ENCODE measurements at regions not wholly inside any gene's neighbourhood (a gene's known extent, or its start where the extent isn't known, plus 50 kb on each side); places are given as distances from the start of the nearest gene placed in this dataset.
"Not testable (repeated sequence)": the region's sequence is repeated elsewhere in the genome, so short reads cannot be mapped to it uniquely, and the experiment has no call there.

DNA sequence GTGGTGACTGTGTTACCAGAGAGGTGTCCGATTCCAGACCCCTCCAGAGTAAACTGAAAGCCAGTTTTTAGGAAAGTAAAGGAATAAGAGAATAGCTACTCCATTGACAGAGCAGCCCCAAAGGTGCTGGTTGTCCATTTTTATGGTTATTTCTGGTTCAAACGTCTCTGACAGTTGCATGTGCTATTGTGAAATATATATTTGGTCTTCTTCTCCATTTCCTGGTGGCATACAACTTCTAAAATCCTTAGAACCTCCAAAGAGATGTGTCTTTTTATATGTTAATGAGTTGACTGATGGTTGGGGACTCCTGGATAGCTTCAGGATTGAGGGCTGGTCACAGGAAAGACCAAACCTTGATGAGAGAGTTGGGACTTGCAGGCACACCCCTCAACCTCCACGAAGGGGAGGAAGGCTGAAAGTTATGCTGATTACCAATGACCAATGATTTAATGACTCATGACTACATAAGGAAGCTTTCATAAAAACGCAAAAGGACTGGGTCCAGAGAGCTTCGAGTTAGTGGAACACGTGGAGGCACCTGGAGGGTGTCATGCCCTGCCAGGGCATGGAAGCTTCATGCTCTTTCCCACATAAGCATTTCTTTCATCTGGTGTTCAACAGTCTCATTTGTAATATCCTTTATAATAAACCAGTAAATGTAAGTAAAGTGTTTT lies 100.7 kb downstream of the SLC16A1 start:
- DNase-seq, result no peak

DNA sequence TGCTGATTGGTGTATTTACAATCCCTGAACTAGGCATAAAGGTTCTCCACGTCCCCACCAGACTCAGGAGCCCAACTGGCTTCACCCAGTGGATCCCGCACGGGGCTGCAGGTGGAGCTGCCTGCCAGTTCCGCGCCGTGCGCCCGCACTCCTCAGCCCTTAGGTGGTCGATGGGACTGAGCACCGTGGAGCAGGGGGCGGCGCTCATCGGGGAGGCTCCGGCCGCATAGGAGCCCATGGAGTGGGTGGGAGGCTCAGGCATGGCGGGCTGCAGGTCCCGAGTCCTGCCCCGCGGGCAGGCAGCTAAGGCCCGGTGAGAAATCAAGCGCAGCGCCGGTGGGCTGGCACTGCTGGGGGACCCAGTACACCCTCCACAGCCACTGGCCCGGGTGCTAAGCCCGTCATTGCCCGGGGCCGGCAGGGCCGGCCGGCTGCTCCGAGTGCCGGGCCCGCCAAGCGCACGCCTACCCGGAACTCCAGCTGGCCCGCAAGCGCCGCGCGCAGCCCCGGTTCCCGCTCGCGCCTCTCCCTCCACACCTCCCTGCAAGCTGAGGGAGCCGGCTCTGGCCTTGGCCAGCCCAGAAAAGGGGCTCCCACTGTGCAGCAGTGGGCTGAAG lies 101.5 kb downstream of the SLC16A1 start:
- DNase-seq, result not testable (repeated sequence)

DNA sequence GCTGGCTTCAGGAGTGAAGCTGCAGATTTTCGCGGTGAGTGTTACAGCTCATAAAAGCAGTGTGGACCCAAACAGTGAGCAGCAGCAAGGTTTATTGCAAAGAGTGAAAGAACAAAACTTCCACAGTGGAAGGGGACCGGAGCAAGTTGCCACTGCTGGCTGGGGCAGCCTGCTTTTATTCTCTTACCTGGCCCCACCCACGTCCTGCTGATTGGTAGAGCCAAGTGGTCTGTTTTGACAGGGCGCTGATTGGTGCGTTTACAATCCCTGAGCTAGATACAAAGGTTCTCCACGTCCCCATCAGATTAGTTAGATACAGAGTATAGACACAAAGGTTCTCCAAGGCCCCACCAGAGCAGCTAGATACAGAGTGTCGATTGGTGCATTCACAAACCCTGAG lies 102.1 kb downstream of the SLC16A1 start:
- DNase-seq, result not testable (repeated sequence)

DNA sequence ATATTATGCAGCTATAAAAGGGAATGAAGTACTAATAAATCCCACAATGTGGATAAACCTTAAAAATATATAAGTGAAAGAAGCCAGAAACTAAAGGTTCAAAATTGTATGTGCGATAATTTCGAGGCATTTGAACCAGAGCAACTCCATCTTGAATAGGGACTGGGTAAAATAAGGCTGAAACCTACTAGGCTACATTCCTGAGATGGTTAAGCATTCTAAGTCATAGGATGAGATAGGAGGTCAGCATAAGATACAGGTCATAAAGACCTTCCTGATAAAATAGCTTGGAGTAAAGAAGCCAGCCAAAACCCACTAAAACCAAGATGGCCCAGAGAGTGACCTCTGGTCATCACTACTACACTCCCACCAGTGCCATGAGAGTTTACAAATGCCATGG lies 103.1 kb downstream of the SLC16A1 start:
- DNase-seq, result no peak

DNA sequence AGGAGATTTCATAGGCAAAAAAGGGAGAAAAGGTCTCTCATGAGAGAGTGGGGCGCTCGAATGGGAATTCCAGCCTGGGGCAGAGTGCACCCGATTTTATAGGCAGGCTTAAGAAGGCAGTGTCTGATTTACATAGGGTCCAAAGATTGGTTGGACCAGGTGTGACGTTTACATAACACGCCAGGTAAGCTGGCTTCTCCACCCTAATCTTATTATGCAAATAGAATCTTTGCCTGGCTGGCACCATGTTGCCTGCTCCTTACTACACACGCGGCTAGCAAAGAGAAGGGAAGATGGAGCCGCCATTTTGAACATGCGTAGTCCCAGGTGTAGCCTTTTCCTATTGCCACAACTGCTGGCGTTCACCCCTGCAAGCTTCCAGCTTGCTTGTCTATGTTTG lies 103.7 kb downstream of the SLC16A1 start:
- no peak for DNase-seq

DNA sequence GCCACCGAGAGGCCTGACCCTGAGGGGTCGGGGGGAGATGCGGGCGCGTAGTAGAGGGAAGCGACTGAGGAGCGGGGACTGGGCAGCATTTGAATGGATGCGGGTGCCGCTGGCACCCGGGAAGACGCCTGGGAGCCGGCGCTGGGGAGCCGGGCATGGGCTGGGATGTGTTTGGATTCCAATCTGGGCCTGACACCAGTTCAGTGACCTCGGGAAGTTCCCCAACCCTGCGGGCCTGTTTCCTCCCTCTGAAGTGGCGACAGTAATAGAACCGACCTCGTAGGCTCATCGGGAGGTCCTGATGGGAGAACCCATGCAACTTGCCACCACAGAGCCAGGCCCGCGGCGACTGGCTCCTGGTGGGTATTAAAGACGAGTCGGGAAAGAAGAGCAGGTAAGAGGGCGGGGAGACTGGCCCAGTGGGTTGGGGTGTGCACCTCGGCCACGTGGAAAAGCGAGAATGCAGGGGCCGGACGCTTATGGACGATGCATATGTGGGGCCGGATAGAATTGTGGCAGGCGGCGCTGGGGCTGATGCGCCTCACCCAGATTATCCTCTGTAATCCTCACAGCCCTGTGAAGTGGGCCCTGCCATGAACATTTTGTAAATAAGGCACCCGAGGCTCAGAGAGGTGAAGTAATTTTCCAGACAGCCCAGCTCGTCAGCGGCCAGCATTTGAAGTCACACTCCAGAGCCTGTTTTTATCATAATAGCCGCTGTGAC lies 105.8 kb downstream of the SLC16A1 start:
- DNase-seq, result no peak

DNA sequence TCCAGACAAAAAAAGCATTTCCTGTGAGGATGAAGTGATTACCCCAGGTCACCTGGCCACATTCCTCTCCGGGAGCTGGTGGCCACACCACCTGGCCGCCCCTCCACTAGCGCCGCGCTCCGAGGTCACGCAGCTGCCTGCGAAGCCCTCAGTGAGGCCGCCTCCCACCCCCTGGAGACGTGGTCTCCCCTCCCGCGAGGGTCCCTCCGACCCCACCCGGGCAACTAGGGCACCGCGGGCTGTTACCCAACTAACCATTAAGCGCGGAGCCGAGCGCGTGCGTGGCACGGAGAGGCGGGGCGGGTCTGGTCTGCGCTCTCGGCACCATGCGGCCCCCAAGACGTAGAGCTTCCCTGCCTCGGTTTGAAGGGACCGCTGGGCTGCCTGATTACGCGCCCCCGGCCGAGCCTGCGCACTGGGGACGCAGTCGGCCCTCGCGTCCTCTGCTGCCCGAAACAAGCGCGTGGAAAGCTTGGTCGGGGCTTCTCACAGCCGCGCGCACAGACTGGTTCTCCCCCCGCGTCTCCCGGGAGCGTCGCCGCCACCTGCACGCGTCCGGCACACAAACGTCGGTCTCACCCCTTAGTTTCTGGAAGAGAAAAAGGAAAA lies 106.5 kb downstream of the SLC16A1 start:
- no peak for DNase-seq

DNA sequence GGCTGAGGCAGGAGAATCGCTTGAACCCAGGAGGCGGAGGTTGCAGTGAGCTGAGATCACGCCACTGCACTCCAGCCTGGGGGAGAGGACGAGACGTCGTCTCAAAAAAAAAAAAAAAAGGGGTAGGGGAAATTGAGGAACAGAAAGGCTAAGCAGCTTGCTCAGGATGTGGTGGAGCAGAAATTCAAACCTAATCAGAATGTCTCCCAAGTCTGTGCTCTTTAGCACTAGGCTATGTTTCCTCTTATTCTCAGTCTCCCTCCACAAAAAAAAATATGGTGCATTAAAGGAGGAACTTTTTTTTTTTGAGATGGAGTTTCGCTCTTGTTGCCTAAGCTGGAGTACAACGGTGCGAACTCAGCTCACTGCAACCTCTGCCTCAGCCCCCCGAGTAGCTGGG lies 114.2 kb downstream of the SLC16A1 start:
- DNase-seq, result no peak

DNA sequence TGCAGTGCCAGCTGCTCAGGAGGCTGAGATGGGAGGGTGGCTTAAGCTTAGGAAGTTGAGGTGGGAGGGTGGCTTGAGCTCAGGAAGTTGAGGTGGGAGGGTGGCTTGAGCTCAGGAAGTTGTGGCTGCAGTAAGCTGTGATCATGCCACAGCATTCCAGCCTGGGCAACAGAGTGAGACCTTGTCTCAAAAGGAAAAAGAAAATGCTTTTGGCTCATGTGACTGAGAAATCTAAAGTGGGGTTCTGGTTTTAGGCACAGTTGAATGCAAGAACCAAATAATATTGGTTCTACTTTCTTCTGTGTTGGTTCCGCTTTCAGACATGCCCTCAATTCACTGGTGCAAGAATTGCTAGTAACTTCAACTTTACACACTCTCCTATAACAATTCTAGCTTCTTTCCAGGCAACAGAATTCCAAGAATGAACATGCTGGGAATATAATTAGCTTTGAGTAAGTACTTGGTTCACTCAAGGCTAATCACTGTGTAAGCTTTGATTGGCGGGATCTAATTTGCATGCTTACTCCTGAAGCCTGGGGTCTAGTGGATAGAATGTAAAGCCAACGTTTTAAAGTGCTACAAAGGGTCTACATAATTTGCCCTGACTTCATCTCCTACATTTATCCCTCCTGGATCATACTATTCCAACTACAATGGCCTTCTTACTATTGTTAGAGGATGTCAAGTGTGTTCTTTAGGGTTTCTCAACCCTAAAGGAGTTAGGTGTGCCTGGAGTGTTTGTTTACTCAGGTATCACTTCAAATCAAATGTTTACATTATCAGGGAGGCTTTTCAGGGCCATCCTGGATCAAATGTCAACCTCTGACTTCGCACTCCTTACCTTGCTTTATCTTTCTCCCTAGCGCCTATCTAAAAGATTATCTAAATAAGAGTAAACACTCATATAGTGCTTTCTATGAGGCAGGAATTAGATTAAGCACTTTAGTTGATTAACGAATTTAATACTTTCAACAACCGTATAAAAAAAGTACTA lies 115.1 kb downstream of the SLC16A1 start:
- DNase-seq, result no peak

DNA sequence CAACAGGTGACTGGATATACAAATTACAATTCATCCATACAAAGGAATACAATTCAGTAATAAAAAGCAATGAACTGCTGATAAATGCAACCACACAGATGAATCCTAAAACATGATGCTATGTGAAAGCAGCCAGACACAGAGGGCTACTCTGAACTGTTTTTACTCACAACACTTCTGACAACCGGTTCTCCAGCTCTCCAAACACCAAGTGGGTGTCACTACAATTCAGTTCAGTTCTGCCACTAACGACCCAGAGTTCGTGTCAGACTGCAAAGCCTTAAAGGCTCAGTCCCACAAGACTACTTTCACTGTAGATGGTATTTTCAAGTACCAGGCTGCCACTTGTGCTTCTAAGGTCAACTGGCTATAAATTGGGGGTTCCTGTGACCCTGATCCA lies 119.4 kb downstream of the SLC16A1 start:
- no peak for DNase-seq

DNA sequence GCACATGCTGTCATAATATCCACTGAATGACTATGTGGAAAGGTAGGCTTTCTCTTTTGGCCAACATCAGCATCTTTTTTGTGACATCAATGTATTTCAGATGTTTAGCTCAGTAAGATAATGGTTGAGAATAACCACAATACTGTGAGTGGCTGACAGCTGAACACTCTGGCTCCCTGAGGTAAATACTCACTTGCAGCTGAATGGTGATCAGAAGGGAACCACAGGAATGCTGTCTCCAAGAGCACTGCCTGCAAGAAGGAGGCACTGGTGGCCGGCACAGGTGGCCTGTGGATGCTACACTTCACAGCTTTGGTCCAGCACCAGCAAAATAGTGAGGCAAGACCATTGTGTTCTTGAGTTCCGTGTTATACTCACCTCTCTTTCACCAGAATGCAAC lies 118.7 kb upstream of the PPM1J start:
- DNase-seq, result no peak

DNA sequence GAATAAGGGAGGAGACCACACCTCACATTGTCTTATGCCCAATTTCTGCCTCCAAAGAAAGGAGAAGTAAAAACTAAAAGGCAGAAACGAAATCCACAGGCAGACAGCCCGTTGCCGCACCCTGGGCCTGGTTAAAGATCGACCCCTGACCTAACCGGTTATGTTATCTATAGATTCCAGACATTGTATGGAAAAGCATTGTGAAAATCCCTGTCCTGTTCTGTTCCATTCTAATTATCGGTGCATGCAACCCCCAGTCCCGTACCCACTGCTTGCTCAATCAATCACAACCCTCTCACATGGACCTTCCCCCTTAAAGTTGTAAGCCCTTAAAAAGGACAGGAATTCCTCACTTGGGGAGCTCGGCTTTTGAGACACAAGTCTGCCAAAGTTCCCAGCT lies 117.1 kb upstream of the PPM1J start:
- not testable (repeated sequence) for DNase-seq

DNA sequence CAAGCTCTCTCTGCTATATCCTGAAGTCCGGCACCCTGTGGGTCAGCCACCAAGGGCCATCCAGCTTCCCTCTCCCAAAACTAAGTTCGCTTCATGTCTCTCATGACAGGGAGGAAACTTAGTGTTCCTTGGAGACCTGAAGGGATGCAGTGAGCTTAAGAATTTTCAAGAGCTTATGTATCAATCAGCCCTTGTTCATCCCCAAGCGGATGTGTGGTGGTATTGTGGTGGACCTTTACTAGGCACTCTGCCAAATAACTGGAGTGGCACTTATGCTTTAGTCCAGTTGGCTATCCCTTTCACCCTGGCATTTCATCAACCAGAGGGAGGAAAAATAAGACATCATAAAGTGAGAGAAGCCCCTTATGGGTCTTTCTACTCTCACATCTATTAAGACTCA lies 114.6 kb upstream of the PPM1J start:
- not testable (repeated sequence) for DNase-seq

DNA sequence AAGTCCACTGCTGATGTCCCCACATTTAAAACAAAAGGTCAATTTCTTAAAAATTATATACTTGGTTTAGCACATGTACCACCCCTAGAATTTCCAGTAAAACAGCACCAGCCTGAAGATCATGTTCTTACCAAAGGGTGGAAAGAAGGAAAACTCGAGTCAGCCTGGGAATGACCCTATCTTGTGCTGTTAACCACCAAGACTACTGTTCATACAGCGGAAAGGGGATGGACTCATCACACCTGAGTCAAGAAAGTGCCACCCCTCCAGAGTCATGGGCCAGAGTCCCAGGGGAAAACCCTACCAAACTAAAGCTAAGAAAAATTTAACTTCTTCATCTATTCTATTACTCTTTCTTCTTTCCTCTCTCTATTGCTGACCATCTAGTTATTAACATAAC lies 113.6 kb upstream of the PPM1J start:
- no peak for DNase-seq

DNA sequence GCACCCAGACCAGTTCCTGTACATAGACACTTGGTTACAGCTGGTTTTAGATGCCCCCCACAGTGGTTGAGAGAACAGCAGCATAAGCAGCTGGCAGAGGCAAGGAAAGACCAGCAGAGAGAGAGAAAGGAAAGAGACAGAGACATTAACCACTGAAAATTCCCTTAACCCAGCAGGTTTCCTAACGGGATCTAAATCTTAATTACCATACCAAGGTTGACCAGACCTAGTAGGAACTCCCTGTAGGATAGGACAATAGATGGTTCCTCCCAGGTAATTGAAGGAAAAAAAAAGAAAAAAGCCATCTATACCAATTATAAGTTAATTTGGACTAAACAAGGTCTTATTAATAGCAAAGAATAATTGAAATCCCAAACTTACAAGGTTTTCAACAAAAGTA lies 112.3 kb upstream of the PPM1J start:
- not testable (repeated sequence) for DNase-seq

DNA sequence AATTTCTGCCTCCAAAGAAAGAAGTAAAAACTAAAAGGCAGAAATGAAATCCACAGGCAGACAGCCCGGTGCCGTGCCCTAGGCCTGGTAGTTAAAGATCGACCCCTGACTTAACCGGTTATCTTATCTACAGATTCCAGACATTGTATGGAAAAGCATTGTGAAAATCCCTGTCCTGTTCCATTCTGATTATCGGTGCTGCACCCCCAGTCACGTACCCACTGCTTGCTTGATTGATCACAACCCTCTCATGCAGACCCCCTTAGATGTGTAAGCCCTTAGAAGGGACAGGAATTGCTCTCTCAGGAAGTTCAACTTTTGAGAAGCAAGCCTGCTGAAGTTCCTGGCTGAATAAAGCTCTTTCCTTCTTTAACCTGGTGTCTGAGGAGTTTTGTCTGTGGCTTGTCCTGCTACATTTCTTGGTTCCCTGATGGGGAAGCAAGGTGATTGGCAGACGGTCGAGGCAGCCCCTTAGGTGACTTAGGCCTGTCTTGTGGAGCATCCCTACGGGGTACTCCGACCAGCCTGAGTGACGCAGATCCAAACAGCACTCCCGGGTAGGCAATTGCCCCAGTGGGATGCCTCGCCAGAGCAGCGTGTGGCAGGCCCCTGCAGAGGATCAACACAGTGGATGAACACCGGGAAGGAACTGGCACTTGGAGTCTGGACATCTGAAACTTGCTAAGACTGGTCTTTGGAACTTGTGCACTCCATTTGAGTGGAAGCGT lies 111.2 kb upstream of the PPM1J start:
- DNase-seq, result no peak

DNA sequence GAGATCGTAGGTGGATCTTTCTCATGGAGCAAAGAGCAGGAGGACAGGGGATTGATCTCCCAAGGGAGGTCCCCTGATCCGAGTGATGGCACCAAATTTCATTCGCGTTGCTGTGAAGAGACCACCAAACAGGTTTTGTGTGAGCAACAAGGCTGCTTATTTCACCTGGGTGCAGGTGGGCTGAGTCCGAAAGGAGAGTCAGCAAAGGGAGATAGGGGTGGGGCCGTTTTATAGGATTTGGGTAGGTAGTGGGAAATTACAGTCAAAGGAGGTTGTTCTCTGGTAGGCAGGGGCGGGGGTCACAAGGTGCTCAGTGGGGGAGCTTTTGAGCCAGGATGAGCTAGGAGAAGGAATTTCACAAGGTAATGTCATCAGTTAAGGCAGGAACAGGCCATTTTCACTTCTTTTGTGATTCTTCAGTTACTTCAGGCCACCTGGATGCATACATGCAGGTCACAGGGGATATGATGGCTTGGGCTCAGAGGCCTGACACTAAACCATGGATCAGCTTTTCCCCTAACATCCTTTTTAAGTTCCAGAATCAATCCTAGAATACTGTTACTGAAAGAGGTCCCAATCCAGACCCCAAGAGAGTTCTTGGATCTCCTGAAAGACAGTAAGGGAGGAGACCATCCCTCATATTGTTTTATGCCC lies 110.6 kb upstream of the PPM1J start:
- DNase-seq, result not testable (repeated sequence)

DNA sequence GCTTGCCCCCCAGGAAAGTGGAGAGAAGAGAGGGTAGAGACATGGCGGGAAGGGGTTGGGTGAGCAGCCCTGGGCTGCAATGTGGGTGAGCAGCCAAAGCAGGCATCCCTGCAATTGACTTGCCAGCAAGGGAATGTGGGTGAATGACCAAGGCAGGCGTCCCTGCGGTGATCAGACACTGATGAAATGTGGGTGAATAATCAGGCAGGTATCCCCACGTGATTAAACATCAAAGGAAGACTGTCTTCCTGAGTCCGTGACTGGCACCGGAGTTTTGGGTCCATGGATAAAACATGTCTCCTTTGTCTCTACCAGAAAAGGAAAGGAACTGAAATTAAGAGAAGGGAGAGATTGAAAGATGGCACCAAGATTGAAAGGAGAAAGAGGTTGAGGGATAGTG lies 109.9 kb upstream of the PPM1J start:
- not testable (repeated sequence) for DNase-seq

DNA sequence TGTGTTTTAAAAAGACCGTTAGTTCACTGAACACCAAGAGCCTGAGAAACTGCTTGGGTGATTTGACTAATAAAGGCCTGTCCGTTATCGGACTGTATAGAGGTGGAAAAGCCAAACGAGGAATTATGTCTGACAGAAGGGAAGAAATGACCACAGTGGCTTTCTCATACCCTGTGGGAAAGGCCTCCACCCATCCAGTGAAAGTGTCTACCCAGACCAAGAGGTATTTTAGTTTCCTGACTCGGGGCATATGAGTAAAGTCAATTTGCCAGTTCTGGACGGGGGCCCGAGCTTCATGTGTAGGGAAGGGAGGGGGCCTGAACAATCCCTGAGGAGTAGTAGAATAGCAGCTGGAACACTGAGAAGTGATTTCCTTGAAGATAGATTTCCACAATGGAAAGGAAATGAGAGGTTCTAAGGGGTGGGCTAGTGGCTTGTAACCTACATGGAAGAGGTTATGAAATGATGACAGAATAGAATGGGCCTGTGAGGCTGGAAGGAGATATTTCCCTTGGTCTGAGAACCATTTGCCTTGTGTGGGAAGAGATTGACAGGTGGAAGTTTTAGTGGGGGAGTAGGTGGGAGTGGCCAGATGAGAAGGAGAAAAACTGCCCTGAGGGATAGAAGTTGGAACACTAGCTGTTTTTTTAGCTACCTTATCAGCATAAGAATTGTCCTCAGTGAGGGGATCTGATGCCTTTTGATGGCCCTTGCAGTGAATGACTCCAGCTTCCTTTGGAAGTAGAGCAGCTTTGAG lies 106.4 kb upstream of the PPM1J start:
- DNase-seq, result not testable (repeated sequence)

DNA sequence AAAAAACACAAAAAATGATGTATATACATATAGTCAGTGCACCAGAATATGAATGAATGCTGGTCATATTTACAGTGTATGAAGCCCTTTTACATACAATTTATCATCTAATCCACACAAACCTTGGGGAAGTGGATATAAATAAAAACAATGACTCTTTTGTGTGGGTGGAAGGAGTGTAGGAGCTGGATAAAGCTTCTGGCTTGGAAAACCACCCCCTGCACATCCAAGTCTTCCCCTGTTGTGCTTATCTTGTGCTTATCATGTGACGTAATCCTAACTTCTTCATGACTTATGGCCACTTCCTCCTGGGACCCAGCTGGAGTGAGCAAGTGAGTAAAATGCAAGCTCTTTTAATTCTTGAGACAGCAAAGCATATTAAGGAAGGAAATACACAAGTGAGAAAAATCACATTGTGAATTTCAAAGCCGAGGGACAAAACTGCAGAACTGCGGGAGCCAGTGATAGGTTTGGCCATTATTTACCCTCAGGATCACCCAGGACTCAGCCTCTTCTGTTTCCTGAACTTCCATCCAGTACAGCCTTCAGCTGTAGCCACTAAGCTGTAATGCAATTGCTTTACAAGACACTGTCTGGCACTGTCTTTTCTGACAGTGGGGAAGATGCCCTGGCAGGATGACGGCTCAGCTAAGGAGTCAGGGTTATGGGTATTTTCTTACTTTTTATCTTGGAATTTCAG lies 104.0 kb upstream of the PPM1J start:
- no peak for DNase-seq

Data from SHP77 (cell line).